ENCODE measurements at regions not wholly inside any gene's neighbourhood (a gene's known extent, or its start where the extent isn't known, plus 50 kb on each side); places are given as distances from the start of the nearest gene placed in this dataset.

DNA sequence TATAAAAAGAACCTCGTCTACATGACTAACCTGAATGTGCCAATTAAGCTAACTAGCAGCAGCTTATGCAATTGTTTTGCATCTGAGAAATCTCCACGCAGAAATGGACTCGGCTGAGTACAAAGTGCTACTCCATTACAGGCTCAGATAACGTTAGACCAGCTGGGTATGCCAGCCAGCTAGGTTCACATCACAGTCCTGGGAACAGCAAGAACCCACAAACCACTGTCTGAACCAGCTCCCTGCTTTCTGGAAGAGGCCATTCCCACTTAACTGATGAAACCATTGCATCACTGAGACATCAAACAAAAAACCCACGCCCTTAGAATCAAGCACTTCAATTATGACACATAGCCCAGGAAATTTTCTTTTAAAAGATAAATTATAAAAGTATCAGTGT is 202.7 kb downstream of the CYRIA start:
- no peak for DNase-seq (ENCODE audit: low read depth)
- H3K4me3 ChIP-seq (ENCODE audit: low read depth, low read length), result no peak overlapping the region
- TF ChIP-seq, protein P1, sequence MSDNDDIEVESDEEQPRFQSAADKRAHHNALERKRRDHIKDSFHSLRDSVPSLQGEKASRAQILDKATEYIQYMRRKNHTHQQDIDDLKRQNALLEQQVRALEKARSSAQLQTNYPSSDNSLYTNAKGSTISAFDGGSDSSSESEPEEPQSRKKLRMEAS (IDR thresholded peaks at IDR 0.05; ENCODE audit: low read depth, low read length), result no peak
- TF ChIP-seq MYC (IDR thresholded peaks at IDR 0.05; ENCODE audit: low read depth, low read length) (no peak), POLR2A (IDR thresholded peaks at IDR 0.05; ENCODE audit: extremely low read depth, insufficient read length) (no peak)
- TF ChIP-seq, protein P2, sequence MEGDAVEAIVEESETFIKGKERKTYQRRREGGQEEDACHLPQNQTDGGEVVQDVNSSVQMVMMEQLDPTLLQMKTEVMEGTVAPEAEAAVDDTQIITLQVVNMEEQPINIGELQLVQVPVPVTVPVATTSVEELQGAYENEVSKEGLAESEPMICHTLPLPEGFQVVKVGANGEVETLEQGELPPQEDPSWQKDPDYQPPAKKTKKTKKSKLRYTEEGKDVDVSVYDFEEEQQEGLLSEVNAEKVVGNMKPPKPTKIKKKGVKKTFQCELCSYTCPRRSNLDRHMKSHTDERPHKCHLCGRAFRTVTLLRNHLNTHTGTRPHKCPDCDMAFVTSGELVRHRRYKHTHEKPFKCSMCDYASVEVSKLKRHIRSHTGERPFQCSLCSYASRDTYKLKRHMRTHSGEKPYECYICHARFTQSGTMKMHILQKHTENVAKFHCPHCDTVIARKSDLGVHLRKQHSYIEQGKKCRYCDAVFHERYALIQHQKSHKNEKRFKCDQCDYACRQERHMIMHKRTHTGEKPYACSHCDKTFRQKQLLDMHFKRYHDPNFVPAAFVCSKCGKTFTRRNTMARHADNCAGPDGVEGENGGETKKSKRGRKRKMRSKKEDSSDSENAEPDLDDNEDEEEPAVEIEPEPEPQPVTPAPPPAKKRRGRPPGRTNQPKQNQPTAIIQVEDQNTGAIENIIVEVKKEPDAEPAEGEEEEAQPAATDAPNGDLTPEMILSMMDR (IDR thresholded peaks at IDR 0.05; ENCODE audit: low read depth, low read length), result no peak

DNA sequence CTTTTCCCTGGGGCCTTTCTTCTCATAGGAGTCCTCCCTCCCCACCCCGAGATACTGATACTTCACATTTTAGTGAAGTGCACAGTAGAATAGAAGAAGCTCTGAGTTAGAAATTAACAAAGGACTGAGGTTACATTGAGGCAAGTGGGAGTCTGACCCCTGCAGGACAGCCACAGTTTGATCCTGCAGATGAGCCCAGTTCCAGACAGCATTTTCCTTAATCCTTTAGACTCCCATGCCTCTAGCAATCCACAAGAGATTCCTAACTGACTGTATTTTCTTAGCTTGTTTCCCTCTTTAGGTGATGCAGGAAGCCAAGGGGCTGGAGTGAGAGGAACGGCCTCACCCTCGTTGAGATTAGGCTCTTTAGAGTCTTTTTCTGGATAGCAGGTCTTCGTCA is 204.0 kb downstream of the CYRIA start:
- DNase-seq (ENCODE audit: low read depth), result no peak
- H3K4me3 ChIP-seq (ENCODE audit: low read depth, low read length), result no peak overlapping the region
- TF ChIP-seq, protein P2 (IDR thresholded peaks at IDR 0.05; ENCODE audit: low read depth, low read length), result no peak
- no peak for TF ChIP-seq MYC (IDR thresholded peaks at IDR 0.05; ENCODE audit: low read depth, low read length)
- TF ChIP-seq, protein P1 (IDR thresholded peaks at IDR 0.05; ENCODE audit: low read depth, low read length), result no peak
- TF ChIP-seq POLR2A (IDR thresholded peaks at IDR 0.05; ENCODE audit: extremely low read depth, insufficient read length), result no peak

DNA sequence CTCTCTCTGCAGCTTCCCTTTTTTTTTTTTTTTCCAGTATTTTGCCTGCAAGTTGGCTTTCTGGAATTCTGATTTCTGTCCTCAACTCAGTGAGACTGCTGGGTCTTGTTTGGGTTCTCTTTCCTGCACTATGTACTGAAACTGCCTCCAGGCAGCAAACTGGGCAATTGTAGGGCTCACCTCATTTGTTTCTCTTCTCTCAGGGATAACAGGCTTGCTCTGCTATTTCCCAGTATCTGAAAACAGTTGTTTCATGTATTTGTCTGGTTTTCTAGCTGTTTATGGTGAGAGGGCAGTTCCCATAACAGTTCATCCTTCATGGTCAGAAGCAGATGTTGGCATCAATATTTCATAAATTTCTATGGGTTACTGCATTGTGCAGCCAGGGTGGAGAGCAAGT is 206.0 kb downstream of the CYRIA start:
- DNase-seq (ENCODE audit: low read depth), result no peak
- TF ChIP-seq POLR2A (IDR thresholded peaks at IDR 0.05; ENCODE audit: extremely low read depth, insufficient read length), result no peak
- TF ChIP-seq, protein P1 (IDR thresholded peaks at IDR 0.05; ENCODE audit: low read depth, low read length), result no peak
- TF ChIP-seq, protein P2 (IDR thresholded peaks at IDR 0.05; ENCODE audit: low read depth, low read length), result no peak
- TF ChIP-seq MYC (IDR thresholded peaks at IDR 0.05; ENCODE audit: low read depth, low read length), result no peak
- no peak overlapping the region for H3K4me3 ChIP-seq (ENCODE audit: low read depth, low read length)

DNA sequence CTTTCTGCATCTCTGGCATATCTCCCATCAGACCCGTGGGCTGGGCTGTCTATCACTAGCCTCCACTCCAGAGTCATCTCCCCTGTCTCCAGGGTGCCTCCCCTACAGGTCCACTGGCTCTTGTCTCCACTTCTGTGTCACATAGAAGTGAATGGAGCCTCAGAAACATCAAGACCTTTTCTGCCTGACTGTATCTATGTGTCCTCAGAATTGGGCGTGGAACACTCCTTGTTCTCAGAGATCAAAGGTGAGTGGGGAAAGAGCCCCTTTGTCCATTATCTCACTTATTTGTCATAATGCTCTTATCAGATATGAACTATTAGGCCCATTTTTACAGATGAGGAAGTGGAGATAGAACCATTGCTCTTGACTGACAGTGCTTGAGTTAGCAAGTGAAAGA is 211.0 kb downstream of the CYRIA start:
- DNase-seq (ENCODE audit: low read depth), result no peak
- TF ChIP-seq, protein P2 (IDR thresholded peaks at IDR 0.05; ENCODE audit: low read depth, low read length), result no peak
- TF ChIP-seq, protein P1 (IDR thresholded peaks at IDR 0.05; ENCODE audit: low read depth, low read length), result no peak
- TF ChIP-seq MYC (IDR thresholded peaks at IDR 0.05; ENCODE audit: low read depth, low read length) (no peak), POLR2A (IDR thresholded peaks at IDR 0.05; ENCODE audit: extremely low read depth, insufficient read length) (no peak)
- no peak overlapping the region for H3K4me3 ChIP-seq (ENCODE audit: low read depth, low read length)

DNA sequence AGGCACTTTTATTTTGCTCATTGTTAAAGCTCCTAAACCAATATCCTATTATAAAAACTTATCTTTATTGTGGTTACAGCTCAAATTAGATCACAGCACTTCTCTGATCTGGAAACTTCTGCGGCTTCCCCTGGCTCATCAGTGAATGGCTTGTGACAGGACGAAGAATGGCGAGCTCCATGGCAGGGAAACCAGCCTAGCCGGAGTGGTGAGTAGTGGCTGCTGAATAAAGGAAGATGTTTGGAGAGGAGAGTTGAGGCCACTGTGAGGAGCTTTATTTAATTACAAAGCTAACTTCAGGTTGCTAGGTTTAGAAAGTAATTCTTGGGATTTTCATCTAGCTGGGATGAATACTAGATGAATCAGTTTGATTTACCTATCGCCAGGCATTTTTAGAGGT is 213.5 kb downstream of the CYRIA start:
- TF ChIP-seq, protein P1 (IDR thresholded peaks at IDR 0.05; ENCODE audit: low read depth, low read length), result no peak
- TF ChIP-seq POLR2A (IDR thresholded peaks at IDR 0.05; ENCODE audit: extremely low read depth, insufficient read length), result no peak
- TF ChIP-seq, protein P2 (IDR thresholded peaks at IDR 0.05; ENCODE audit: low read depth, low read length), result no peak
- no peak for TF ChIP-seq MYC (IDR thresholded peaks at IDR 0.05; ENCODE audit: low read depth, low read length)
- no peak for DNase-seq (ENCODE audit: low read depth)
- H3K4me3 ChIP-seq (ENCODE audit: low read depth, low read length), result no peak overlapping the region

DNA sequence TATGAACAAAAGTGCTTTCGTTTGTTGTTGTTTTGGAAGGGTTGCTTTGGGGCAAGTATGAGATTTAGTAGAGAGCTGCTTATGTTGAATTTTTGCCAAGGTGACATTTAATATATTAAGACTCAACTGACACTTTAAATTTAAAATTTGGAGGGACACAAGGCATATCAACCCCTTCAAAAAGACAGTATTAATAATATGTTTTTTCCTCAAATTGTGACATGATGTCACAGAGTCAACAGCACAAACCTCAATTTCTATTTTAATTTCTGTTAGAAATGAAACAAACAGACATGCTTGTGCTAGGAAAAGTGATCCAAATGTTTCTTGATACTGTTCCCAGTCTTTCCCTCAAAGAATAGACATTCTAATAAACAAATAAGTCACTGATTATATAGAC is 218.9 kb downstream of the CYRIA start:
- no peak for DNase-seq (ENCODE audit: low read depth)
- H3K4me3 ChIP-seq (ENCODE audit: low read depth, low read length), result no peak overlapping the region
- TF ChIP-seq POLR2A (IDR thresholded peaks at IDR 0.05; ENCODE audit: extremely low read depth, insufficient read length) (no peak), MYC (IDR thresholded peaks at IDR 0.05; ENCODE audit: low read depth, low read length) (no peak)
- TF ChIP-seq, protein P2 (IDR thresholded peaks at IDR 0.05; ENCODE audit: low read depth, low read length), result no peak
- TF ChIP-seq, protein P1 (IDR thresholded peaks at IDR 0.05; ENCODE audit: low read depth, low read length), result no peak

All from NB4 (cell line).